Keratinocyte (primary cell): ENCODE measurements at regions not wholly inside any gene's neighbourhood (a gene's known extent, or its start where the extent isn't known, plus 50 kb on each side); places are given as distances from the start of the nearest gene placed in this dataset.
"Not testable (repeated sequence)": the region's sequence is repeated elsewhere in the genome, so short reads cannot be mapped to it uniquely, and the experiment has no call there.

ENCODE experiments used
- EZH2 ChIP-seq: IDR thresholded peaks from one replicate; pipeline ENCODE4 v1.6.1; 2012; ENCODE audit warnings: inconsistent platforms, mild to moderate bottlenecking, low read length, moderate library complexity
- TF ChIP-seq, protein P1 (sequence below), 3 experiments: IDR thresholded peaks in 1 of 3; conservative IDR thresholded peaks in 1 of 3; optimal IDR thresholded peaks in 1 of 3; 2 replicates in 2 of 3; 3 replicates in 1 of 3; pipeline versions ENCODE3 to v1.5.1; 2011; ENCODE audit warnings: low read length in 3 of 3, mild to moderate bottlenecking in 3 of 3, moderate library complexity in 2 of 3, control low read depth in 1 of 3, inconsistent platforms in 1 of 3; ENCODE audit not compliant: insufficient read depth in 2 of 3; ENCODE audit errors: extremely low read depth in 1 of 3

- TF ChIP-seq, protein P1, sequence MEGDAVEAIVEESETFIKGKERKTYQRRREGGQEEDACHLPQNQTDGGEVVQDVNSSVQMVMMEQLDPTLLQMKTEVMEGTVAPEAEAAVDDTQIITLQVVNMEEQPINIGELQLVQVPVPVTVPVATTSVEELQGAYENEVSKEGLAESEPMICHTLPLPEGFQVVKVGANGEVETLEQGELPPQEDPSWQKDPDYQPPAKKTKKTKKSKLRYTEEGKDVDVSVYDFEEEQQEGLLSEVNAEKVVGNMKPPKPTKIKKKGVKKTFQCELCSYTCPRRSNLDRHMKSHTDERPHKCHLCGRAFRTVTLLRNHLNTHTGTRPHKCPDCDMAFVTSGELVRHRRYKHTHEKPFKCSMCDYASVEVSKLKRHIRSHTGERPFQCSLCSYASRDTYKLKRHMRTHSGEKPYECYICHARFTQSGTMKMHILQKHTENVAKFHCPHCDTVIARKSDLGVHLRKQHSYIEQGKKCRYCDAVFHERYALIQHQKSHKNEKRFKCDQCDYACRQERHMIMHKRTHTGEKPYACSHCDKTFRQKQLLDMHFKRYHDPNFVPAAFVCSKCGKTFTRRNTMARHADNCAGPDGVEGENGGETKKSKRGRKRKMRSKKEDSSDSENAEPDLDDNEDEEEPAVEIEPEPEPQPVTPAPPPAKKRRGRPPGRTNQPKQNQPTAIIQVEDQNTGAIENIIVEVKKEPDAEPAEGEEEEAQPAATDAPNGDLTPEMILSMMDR (optimal IDR thresholded peaks at IDR 0.05 in 1 of 3, IDR thresholded peaks at IDR 0.05 in 1 of 3, conservative IDR thresholded peaks at IDR 0.05 in 1 of 3; ENCODE audit: extremely low read depth in 1 of 3, insufficient read depth in 2 of 3, low read length in 3 of 3), result not testable (repeated sequence)
- TF ChIP-seq EZH2, result not testable (repeated sequence)
Observed at GRCh38 chr17:16865077-16865613, 106.8 kb downstream of the TNFRSF13B start.
